ENCODE measurements at regions not wholly inside any gene's neighbourhood (a gene's known extent, or its start where the extent isn't known, plus 50 kb on each side); places are given as distances from the start of the nearest gene placed in this dataset.

DNA sequence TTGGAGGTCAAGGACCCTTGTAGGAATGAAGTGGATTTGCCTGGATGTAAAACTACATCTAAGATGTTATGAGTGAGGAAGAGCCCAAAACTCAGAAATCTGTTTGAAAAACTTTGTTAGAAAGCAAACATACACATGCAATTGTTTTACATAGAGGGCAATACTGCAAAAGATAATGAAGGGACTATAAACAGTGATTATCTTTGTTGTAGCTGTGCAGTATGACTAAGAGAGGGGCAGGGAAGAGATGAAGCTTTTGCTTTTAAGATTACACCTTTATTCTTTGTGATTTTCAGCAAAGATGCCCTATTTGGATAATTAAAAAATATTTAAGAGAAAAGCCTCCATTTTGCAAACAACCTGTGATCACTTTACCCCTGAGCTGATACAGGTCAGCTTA, 839.9 kb upstream of the RBFOX1 start:
- Histone ChIP-seq H3K9me2 (replicated peaks; ENCODE audit: control insufficient read depth, low read length) (no peaks in the 10 kb centered on the region), H3K4me3 (ENCODE audit: low read length) (no peak overlapping the region), H3K4me1 (ENCODE audit: control insufficient read depth, low read length) (no peaks in the 10 kb centered on the region), H3K79me2 (ENCODE audit: control insufficient read depth, low read length) (no peaks in the 10 kb centered on the region), H3K4me2 (ENCODE audit: low read length) (no peak overlapping the region), H4K20me1 (ENCODE audit: control insufficient read depth, insufficient read depth, low read depth, low read length) (no peaks in the 10 kb centered on the region), H3K27ac (ENCODE audit: low read depth, low read length) (no peak overlapping the region), H3K9me3 (ENCODE audit: control insufficient read depth, insufficient read depth, low read length) (no peaks in the 10 kb centered on the region), H3K36me3 (ENCODE audit: control insufficient read depth, low read length) (no peaks in the 10 kb centered on the region), H3F3A (ENCODE audit: control insufficient read depth, insufficient read depth) (no peaks in the 10 kb centered on the region), H3K27me3 (ENCODE audit: control insufficient read depth, low read length) (no peaks in the 10 kb centered on the region)
- TF ChIP-seq, protein P1, sequence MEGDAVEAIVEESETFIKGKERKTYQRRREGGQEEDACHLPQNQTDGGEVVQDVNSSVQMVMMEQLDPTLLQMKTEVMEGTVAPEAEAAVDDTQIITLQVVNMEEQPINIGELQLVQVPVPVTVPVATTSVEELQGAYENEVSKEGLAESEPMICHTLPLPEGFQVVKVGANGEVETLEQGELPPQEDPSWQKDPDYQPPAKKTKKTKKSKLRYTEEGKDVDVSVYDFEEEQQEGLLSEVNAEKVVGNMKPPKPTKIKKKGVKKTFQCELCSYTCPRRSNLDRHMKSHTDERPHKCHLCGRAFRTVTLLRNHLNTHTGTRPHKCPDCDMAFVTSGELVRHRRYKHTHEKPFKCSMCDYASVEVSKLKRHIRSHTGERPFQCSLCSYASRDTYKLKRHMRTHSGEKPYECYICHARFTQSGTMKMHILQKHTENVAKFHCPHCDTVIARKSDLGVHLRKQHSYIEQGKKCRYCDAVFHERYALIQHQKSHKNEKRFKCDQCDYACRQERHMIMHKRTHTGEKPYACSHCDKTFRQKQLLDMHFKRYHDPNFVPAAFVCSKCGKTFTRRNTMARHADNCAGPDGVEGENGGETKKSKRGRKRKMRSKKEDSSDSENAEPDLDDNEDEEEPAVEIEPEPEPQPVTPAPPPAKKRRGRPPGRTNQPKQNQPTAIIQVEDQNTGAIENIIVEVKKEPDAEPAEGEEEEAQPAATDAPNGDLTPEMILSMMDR (IDR thresholded peaks at IDR 0.05; ENCODE audit: low read depth, low read length, poor library complexity, severe bottlenecking), result no peak
- no peak for TF ChIP-seq EZH2phosphoT487 (IDR thresholded peaks at IDR 0.05; ENCODE audit: borderline replicate concordance, low read length)

DNA sequence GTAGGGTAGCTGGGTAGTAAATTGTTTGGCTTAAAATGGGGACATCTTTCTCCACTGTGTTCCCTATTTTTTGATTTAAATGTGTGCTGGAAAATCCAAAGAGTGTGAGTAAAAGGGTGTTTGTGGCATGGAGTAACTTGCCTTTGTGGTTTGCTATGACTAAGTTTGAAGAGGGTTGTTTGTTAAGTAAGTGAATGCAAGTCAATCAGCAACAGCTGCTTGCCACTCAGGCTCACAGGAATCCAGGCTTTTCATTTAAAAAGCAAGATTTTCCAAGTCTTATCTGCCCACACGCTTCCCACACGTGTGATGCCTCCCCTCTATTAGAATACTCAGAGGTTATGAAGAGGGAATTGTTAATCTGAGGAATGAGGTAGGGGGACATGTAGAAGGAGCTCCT, 847.7 kb upstream of the RBFOX1 start:
- Histone ChIP-seq H3K4me2 (ENCODE audit: low read length) (no peak overlapping the region), H3K79me2 (ENCODE audit: control insufficient read depth, low read length) (no peaks in the 10 kb centered on the region)

DNA sequence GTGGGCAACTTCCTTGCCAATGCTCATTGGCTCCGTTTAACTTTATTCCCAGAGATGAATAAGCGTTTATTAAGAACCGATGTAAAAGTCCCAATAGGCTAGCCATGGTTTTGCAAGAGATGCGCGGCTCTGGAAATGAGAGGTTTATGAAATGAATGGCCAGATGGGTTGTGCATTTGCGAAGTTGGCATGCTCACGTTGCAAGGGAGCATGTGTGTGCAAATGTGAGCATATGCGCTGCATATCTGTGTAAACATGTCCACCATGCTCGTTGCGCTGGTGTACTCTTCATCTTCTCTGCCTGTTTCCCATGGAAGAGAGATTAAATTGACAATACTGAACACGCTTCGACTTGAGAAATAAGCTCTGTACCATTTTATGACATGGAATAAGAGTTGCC, 848.6 kb upstream of the RBFOX1 start:
- Histone ChIP-seq H3K4me2 (ENCODE audit: low read length) (no peak overlapping the region), H3K9me2 (replicated peaks; ENCODE audit: control insufficient read depth, low read length) (no peaks in the 10 kb centered on the region), H3K79me2 (ENCODE audit: control insufficient read depth, low read length) (no peaks in the 10 kb centered on the region), H3K4me3 (ENCODE audit: low read length) (no peak overlapping the region), H3F3A (ENCODE audit: control insufficient read depth, insufficient read depth) (no peaks in the 10 kb centered on the region), H3K27me3 (ENCODE audit: control insufficient read depth, low read length) (no peaks in the 10 kb centered on the region), H3K36me3 (ENCODE audit: control insufficient read depth, low read length) (no peaks in the 10 kb centered on the region), H3K9me3 (ENCODE audit: control insufficient read depth, insufficient read depth, low read length) (no peaks in the 10 kb centered on the region), H3K4me1 (ENCODE audit: control insufficient read depth, low read length) (no peaks in the 10 kb centered on the region), H3K27ac (ENCODE audit: low read depth, low read length) (no peak overlapping the region), H4K20me1 (ENCODE audit: control insufficient read depth, insufficient read depth, low read depth, low read length) (no peaks in the 10 kb centered on the region)
- TF ChIP-seq, protein P1 (IDR thresholded peaks at IDR 0.05; ENCODE audit: low read depth, low read length, poor library complexity, severe bottlenecking), result no peak
- no peak for TF ChIP-seq EZH2phosphoT487 (IDR thresholded peaks at IDR 0.05; ENCODE audit: borderline replicate concordance, low read length)

More for the DNA sequence above, 847.7 kb upstream of the RBFOX1 start:
- H4K20me1 ChIP-seq (ENCODE audit: control insufficient read depth, insufficient read depth, low read depth, low read length), result no peaks in the 10 kb centered on the region
- H3K27ac ChIP-seq (ENCODE audit: low read depth, low read length), result no peak overlapping the region
- H3K27me3 ChIP-seq (ENCODE audit: control insufficient read depth, low read length), result no peaks in the 10 kb centered on the region
- H3K36me3 ChIP-seq (ENCODE audit: control insufficient read depth, low read length), result no peaks in the 10 kb centered on the region
- H3K9me2 ChIP-seq (replicated peaks; ENCODE audit: control insufficient read depth, low read length), result no peaks in the 10 kb centered on the region
- H3K9me3 ChIP-seq (ENCODE audit: control insufficient read depth, insufficient read depth, low read length), result no peaks in the 10 kb centered on the region
- TF ChIP-seq, protein P1 (IDR thresholded peaks at IDR 0.05; ENCODE audit: low read depth, low read length, poor library complexity, severe bottlenecking), result no peak
- no peak for TF ChIP-seq EZH2phosphoT487 (IDR thresholded peaks at IDR 0.05; ENCODE audit: borderline replicate concordance, low read length)
- H3F3A ChIP-seq (ENCODE audit: control insufficient read depth, insufficient read depth), result no peaks in the 10 kb centered on the region
- no peaks in the 10 kb centered on the region for H3K4me1 ChIP-seq (ENCODE audit: control insufficient read depth, low read length)
- H3K4me3 ChIP-seq (ENCODE audit: low read length), result no peak overlapping the region
